GM12878 (cell line): ENCODE measurements at regions not wholly inside any gene's neighbourhood (a gene's known extent, or its start where the extent isn't known, plus 50 kb on each side); places are given as distances from the start of the nearest gene placed in this dataset.

Source experiments
- ATAC-seq: fragments of 200-7000 bp; cut with Tn5 transposase; 3 replicates; pipeline ENCODE4 v1.9.1; 2020; ENCODE audit warnings: mild to moderate bottlenecking, moderate library complexity
- BruUV-seq: library from RNA; stranded (reverse); fragments of 400-500 nt; replicated peaks from 2 replicates; lab custom pipeline; 2021; lab: Mats Ljungman, UMichigan
- CTCF ChIA-PET: fragments of 300-600 bp; sonication (Branson Sonifier 250); formaldehyde crosslinking; extraction: SDS; loops from one replicate; lab custom pipeline; 2021; ENCODE audit warnings: inconsistent platforms; lab: Yijun Ruan, JAX
- POLR2A ChIA-PET: fragments of 350-600 bp; formaldehyde crosslinking; extraction: SDS; loops from one replicate; lab custom pipeline; 2021; ENCODE audit warnings: inconsistent platforms; lab: Charles Lee
- RAD21 ChIA-PET: fragments of 300-600 bp; sonication (Branson Sonifier 250); formaldehyde crosslinking; loops from one replicate; lab custom pipeline; 2023; ENCODE audit warnings: antibody characterized with exemption; ENCODE audit not compliant: unreplicated experiment; lab: Charles Lee
- SMC1A ChIA-PET: fragments of 300-600 bp; sonication (Branson Sonifier 250); formaldehyde crosslinking; loops from one replicate; lab custom pipeline; 2023; ENCODE audit not compliant: unreplicated experiment, uncharacterized antibody; lab: Charles Lee
- DNase-seq: peaks from one replicate; pipeline ENCODE4 v3.0.0-alpha.2; 2011; ENCODE audit warnings: low read depth, low spot score
- FAIRE-seq: peaks from 3 replicates; lab custom pipeline; 2011; peaks lifted over from hg19 to GRCh38; lab: Jason Lieb, UNC
- H2AFZ ChIP-seq: 2 replicates; pipeline ENCODE4 v1.6.0; 2011; ENCODE audit warnings: low read depth, low read length, control low read depth; ENCODE audit not compliant: control insufficient read depth
- H3K27ac ChIP-seq: 2 replicates; pipeline ENCODE4 v1.5.1; 2011; ENCODE audit warnings: control low read depth; ENCODE audit not compliant: control insufficient read depth, insufficient read depth
- H3K27me3 ChIP-seq, 2 experiments: replicated peaks in 1 of 2; 2 replicates each; pipeline versions ENCODE4 v1.6.0 to v1.6.1; 2011; ENCODE audit warnings: low read length in 1 of 2; ENCODE audit not compliant: control insufficient read depth in 2 of 2, insufficient read depth in 2 of 2
- H3K36me3 ChIP-seq, 2 experiments: 2 replicates each; pipeline ENCODE4 v1.5.1; 2011; ENCODE audit warnings: low read length in 1 of 2; ENCODE audit not compliant: control insufficient read depth in 2 of 2, insufficient read depth in 2 of 2
- H3K4me1 ChIP-seq: 2 replicates; pipeline ENCODE4 v1.6.1; 2011; ENCODE audit warnings: mild to moderate bottlenecking, low read length, moderate library complexity, mixed read lengths; ENCODE audit not compliant: control insufficient read depth, insufficient read depth
- H3K4me2 ChIP-seq: 2 replicates; pipeline ENCODE4 v1.6.0; 2011; ENCODE audit warnings: control low read depth; ENCODE audit not compliant: control insufficient read depth, insufficient read depth
- H3K4me3 ChIP-seq: fragments of 200-600 bp; sonication (generic); 2 replicates; pipeline ENCODE4 v1.5.1; 2016
- H3K79me2 ChIP-seq: 2 replicates; pipeline ENCODE4 v1.6.0; 2011; ENCODE audit warnings: low read length; ENCODE audit not compliant: control insufficient read depth, insufficient read depth
- H3K9ac ChIP-seq: 2 replicates; pipeline ENCODE4 v1.8.0; 2011; ENCODE audit warnings: low read length, control low read depth, mixed read lengths; ENCODE audit not compliant: control insufficient read depth, insufficient read depth
- H3K9me3 ChIP-seq: replicated peaks from 3 replicates; pipeline ENCODE4 v1.5.1; 2011; ENCODE audit warnings: mild to moderate bottlenecking, low read length; ENCODE audit not compliant: control insufficient read depth, insufficient read depth
- H4K20me1 ChIP-seq: 2 replicates; pipeline ENCODE4 v1.6.0; 2011; ENCODE audit not compliant: control insufficient read depth, insufficient read depth
- BACH1 ChIP-seq: fragments of 450-650 bp; IDR thresholded peaks from 2 replicates; pipeline ENCODE4 v1.6.1; 2017; ENCODE audit warnings: mild to moderate bottlenecking, borderline replicate concordance
- CBX5 ChIP-seq: sonication (generic); IDR thresholded peaks from 2 replicates; pipeline ENCODE4 v1.6.1; 2016; ENCODE audit warnings: low read depth, moderate library complexity, mild to moderate bottlenecking, inconsistent platforms
- HDAC2 ChIP-seq: fragments of 200-600 bp; sonication (generic); IDR thresholded peaks from 2 replicates; pipeline ENCODE4 v1.6.1; 2017
- JUNB ChIP-seq: IDR thresholded peaks from 2 replicates; pipeline ENCODE4 v1.6.1; 2016; ENCODE audit warnings: antibody characterized with exemption, mild to moderate bottlenecking
- MYB ChIP-seq: fragments of 150-350 bp; IDR thresholded peaks from 2 replicates; pipeline ENCODE4 v1.6.1; 2014; ENCODE audit warnings: mild to moderate bottlenecking, low read depth, low read length, borderline replicate concordance
- SPI1 ChIP-seq: IDR thresholded peaks from 2 replicates; pipeline ENCODE4 v1.6.1; 2011; ENCODE audit warnings: low read depth, mild to moderate bottlenecking, low read length, moderate library complexity, borderline replicate concordance; ENCODE audit not compliant: insufficient read depth
- STAT1 ChIP-seq: fragments of 450-650 bp; conservative IDR thresholded peaks from 2 replicates; pipeline ENCODE4 v1.6.1; 2014; ENCODE audit warnings: antibody characterized with exemption, mild to moderate bottlenecking
- TCF3 ChIP-seq: IDR thresholded peaks from 2 replicates; pipeline ENCODE4 v1.6.1; 2012; ENCODE audit warnings: low read depth, mild to moderate bottlenecking, low read length, borderline replicate concordance; ENCODE audit not compliant: insufficient read depth
- ZNF622 ChIP-seq: fragments of 450-650 bp; IDR thresholded peaks from 2 replicates; pipeline ENCODE4 v1.6.1; 2017; ENCODE audit warnings: mild to moderate bottlenecking, inconsistent platforms
- ZSCAN29 ChIP-seq: fragments of 450-650 bp; IDR thresholded peaks from 2 replicates; pipeline ENCODE4 v1.6.1; 2017; ENCODE audit warnings: mild to moderate bottlenecking, moderate library complexity
- WGBS: methylation state at CpG from one replicate; pipeline ENCODE4 v1.1.6; 2016; ENCODE audit warnings: low lambda C conversion rate; ENCODE audit not compliant: insufficient replicate concordance, insufficient coverage; ENCODE audit errors: missing lambda C conversion rate; 5-methylcytosine and 5-hydroxymethylcytosine counted together
- in situ Hi-C: fragments of 300-500 bp; cut with MboI; formaldehyde crosslinking; loops from 9 replicates; pipeline ENCODE4 v1.14.3; 2018; ENCODE audit warnings: mixed read lengths
- intact Hi-C: fragments of 100-400 bp; cut with micrococcal nuclease; formaldehyde crosslinking; loops from one replicate; pipeline ENCODE4 v1.14.2; 2022; ENCODE audit not compliant: unreplicated experiment
- TF ChIP-seq, protein P1 (sequence below): fragments of 450-650 bp; IDR thresholded peaks from 2 replicates; pipeline ENCODE4 v1.6.1; 2018; ENCODE audit warnings: mild to moderate bottlenecking, low read depth, moderate library complexity; ENCODE audit not compliant: partially characterized antibody
- TF ChIP-seq, protein P2 (sequence below): fragments of 450-650 bp; IDR thresholded peaks from 2 replicates; pipeline ENCODE4 v1.6.1; 2016; ENCODE audit warnings: mild to moderate bottlenecking
- TF ChIP-seq, protein P3 (sequence below): IDR thresholded peaks from 2 replicates; pipeline ENCODE4 v1.6.1; 2011; ENCODE audit warnings: borderline replicate concordance, low read depth, mild to moderate bottlenecking, moderate library complexity, low read length; ENCODE audit not compliant: insufficient read depth, poor library complexity, severe bottlenecking
- TF ChIP-seq, protein P4 (sequence below): fragments of 450-650 bp; IDR thresholded peaks from 2 replicates; pipeline ENCODE4 v1.6.1; 2014; ENCODE audit warnings: mild to moderate bottlenecking

DNA sequence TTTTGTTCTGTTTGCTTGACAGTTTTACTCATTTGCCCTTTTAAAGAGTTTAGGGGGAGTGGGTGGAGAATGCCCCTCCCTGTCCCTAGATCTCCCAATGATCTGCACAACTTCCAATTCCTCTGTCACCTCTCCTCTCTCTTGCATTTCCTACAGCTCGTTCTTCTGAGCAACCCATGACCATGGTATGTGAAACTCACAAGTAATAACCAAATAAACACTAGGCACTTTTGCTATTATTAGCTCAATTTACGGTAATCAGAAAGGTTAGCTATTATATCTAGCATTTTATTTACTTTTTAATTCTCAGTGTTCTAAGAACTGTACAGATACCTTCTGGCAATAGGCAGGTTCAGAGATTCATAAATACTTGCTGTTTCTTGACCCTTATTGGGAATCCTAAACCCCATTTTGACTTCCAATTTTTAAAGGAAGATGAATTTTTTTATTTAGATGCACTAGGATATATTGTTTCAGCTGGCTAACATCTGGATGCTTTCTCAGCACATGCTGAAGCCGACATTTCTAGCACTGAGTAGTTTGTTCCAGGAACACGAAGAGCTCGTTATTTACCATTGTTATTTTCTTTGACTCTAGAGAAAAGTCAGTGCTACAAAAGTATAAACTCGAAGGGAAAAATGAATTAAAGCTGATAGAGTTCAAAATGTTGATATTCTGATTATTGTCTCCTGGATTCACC lies 194.7 kb upstream of the TLL1 start:
- RAD21 ChIA-PET, result no interaction called here
- no peaks in the 10 kb centered on the region for H3K36me3 ChIP-seq

More for the DNA sequence above, 194.7 kb upstream of the TLL1 start:
- Histone ChIP-seq H3K4me1 (no peaks in the 10 kb centered on the region), H3K79me2 (no peaks in the 10 kb centered on the region), H3K27me3 (no peaks in the 10 kb centered on the region), H3K4me2 (no peak overlapping the region), H3K27ac (no peak overlapping the region), H3K4me3 (no peak overlapping the region), H4K20me1 (no peaks in the 10 kb centered on the region), H3K9ac (no peak overlapping the region), H2AFZ (no peak overlapping the region), H3K9me3 (no peaks in the 10 kb centered on the region)
- ChIA-PET POLR2A (interaction anchor here (0.5 kb wide), 1 partner anchor 353 kb away, joined by 3 read pairs; no protein-coding TSS in a partner anchor), CTCF (no interaction called here), SMC1A (no interaction called here)
- TF ChIP-seq, protein P1, sequence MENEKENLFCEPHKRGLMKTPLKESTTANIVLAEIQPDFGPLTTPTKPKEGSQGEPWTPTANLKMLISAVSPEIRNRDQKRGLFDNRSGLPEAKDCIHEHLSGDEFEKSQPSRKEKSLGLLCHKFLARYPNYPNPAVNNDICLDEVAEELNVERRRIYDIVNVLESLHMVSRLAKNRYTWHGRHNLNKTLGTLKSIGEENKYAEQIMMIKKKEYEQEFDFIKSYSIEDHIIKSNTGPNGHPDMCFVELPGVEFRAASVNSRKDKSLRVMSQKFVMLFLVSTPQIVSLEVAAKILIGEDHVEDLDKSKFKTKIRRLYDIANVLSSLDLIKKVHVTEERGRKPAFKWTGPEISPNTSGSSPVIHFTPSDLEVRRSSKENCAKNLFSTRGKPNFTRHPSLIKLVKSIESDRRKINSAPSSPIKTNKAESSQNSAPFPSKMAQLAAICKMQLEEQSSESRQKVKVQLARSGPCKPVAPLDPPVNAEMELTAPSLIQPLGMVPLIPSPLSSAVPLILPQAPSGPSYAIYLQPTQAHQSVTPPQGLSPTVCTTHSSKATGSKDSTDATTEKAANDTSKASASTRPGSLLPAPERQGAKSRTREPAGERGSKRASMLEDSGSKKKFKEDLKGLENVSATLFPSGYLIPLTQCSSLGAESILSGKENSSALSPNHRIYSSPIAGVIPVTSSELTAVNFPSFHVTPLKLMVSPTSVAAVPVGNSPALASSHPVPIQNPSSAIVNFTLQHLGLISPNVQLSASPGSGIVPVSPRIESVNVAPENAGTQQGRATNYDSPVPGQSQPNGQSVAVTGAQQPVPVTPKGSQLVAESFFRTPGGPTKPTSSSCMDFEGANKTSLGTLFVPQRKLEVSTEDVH, result no peak
- TF ChIP-seq JUNB (no peak), CBX5 (no peak), STAT1 (no peak), ZSCAN29 (no peak), MYB (no peak), HDAC2 (no peak), TCF3 (no peak), ZNF622 (no peak), BACH1 (no peak), SPI1 (no peak)
- TF ChIP-seq, protein P2, sequence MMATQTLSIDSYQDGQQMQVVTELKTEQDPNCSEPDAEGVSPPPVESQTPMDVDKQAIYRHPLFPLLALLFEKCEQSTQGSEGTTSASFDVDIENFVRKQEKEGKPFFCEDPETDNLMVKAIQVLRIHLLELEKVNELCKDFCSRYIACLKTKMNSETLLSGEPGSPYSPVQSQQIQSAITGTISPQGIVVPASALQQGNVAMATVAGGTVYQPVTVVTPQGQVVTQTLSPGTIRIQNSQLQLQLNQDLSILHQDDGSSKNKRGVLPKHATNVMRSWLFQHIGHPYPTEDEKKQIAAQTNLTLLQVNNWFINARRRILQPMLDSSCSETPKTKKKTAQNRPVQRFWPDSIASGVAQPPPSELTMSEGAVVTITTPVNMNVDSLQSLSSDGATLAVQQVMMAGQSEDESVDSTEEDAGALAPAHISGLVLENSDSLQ, result no peak
- TF ChIP-seq, protein P3, sequence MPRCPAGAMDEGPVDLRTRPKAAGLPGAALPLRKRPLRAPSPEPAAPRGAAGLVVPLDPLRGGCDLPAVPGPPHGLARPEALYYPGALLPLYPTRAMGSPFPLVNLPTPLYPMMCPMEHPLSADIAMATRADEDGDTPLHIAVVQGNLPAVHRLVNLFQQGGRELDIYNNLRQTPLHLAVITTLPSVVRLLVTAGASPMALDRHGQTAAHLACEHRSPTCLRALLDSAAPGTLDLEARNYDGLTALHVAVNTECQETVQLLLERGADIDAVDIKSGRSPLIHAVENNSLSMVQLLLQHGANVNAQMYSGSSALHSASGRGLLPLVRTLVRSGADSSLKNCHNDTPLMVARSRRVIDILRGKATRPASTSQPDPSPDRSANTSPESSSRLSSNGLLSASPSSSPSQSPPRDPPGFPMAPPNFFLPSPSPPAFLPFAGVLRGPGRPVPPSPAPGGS, result no peak
- TF ChIP-seq, protein P4, sequence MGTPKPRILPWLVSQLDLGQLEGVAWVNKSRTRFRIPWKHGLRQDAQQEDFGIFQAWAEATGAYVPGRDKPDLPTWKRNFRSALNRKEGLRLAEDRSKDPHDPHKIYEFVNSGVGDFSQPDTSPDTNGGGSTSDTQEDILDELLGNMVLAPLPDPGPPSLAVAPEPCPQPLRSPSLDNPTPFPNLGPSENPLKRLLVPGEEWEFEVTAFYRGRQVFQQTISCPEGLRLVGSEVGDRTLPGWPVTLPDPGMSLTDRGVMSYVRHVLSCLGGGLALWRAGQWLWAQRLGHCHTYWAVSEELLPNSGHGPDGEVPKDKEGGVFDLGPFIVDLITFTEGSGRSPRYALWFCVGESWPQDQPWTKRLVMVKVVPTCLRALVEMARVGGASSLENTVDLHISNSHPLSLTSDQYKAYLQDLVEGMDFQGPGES, result no peak
- in situ Hi-C loops (no loop called here), intact Hi-C loops (no loop called here)
- BruUV-seq, result no TSS peak
- DNase-seq (no peak), FAIRE-seq (no peak), ATAC-seq (no peak)
- 0% methylated on average over 6 of the region's 6 CpGs for WGBS
